ENCODE measurements at regions not wholly inside any gene's neighbourhood (a gene's known extent, or its start where the extent isn't known, plus 50 kb on each side); places are given as distances from the start of the nearest gene placed in this dataset.
A peak's percentile ranks its signal among the peaks of the same experiment; 100 is the strongest.
"Not testable (repeated sequence)": the region's sequence is repeated elsewhere in the genome, so short reads cannot be mapped to it uniquely, and the experiment has no call there.

- DNase-seq (ENCODE audit: low read depth) = peak; percentile 92
These were observed 123.0 kb downstream of the ACAA2 start for GRCh38 chr18:49690312-49690711.

GRCh38 chr18:49685231-49685942 lies 123.5 kb downstream of the LIPG start:
- no peak overlapping the region for H3K4me3 ChIP-seq (ENCODE audit: low read length)
- TF ChIP-seq, protein P1, sequence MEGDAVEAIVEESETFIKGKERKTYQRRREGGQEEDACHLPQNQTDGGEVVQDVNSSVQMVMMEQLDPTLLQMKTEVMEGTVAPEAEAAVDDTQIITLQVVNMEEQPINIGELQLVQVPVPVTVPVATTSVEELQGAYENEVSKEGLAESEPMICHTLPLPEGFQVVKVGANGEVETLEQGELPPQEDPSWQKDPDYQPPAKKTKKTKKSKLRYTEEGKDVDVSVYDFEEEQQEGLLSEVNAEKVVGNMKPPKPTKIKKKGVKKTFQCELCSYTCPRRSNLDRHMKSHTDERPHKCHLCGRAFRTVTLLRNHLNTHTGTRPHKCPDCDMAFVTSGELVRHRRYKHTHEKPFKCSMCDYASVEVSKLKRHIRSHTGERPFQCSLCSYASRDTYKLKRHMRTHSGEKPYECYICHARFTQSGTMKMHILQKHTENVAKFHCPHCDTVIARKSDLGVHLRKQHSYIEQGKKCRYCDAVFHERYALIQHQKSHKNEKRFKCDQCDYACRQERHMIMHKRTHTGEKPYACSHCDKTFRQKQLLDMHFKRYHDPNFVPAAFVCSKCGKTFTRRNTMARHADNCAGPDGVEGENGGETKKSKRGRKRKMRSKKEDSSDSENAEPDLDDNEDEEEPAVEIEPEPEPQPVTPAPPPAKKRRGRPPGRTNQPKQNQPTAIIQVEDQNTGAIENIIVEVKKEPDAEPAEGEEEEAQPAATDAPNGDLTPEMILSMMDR (IDR thresholded peaks at IDR 0.05; ENCODE audit: insufficient read depth, low read depth, low read length, missing control alignments) = no peak
- peak; percentile 9 for DNase-seq (ENCODE audit: low read depth)

More at GRCh38 chr18:49690312-49690711, 123.0 kb downstream of the ACAA2 start:
- H3K4me3 ChIP-seq (ENCODE audit: low read length) = no peak overlapping the region
- TF ChIP-seq, protein P1 (IDR thresholded peaks at IDR 0.05; ENCODE audit: insufficient read depth, low read depth, low read length, missing control alignments) = no peak

GRCh38 chr18:49682803-49683190 lies 120.9 kb downstream of the LIPG start:
- DNase-seq (ENCODE audit: low read depth) = peak; percentile 34
- H3K4me3 ChIP-seq (ENCODE audit: low read length) = not testable (repeated sequence)

DNA sequence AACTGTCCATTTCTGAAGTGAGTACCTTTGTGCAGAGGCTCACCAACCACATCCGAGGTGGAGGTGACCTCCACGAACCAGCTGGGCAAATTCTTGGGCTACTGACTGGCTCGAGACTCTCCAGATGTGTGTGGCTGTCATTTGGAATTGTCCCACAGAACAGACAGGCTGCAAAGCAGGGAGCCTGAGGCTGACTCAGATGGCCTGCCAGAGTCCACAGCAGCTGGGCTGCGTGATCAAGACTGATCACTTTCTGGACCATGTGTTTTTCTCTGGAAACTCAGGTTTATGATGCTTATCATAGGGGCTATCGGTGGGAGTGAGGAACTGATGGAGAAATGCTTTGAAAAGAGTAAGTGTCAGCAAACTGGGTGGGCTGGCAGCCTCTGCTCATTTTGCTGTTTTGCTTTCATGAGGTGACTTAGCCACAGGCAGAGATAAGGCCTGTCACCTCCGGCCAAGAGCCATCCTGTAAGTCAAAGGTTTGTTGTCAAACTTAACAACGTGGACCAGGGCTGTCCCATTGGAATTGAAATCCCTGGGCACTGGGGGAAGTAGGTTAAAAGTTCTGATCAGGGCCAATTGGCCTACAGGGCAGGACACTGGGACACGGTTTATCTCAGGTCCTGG lies 120.4 kb downstream of the LIPG start:
- TF ChIP-seq, protein P1 (IDR thresholded peaks at IDR 0.05; ENCODE audit: insufficient read depth, low read depth, low read length, missing control alignments) = no peak
- DNase-seq (ENCODE audit: low read depth) = no peak
- no peak overlapping the region for H3K4me3 ChIP-seq (ENCODE audit: low read length)

- TF ChIP-seq, protein P1 (IDR thresholded peaks at IDR 0.05; ENCODE audit: insufficient read depth, low read depth, low read length, missing control alignments) = no peak
- H3K4me3 ChIP-seq (ENCODE audit: low read length) = no peak overlapping the region
- DNase-seq (ENCODE audit: low read depth) = no peak
These were observed 119.5 kb downstream of the LIPG start for GRCh38 chr18:49681387-49681786.

DNA sequence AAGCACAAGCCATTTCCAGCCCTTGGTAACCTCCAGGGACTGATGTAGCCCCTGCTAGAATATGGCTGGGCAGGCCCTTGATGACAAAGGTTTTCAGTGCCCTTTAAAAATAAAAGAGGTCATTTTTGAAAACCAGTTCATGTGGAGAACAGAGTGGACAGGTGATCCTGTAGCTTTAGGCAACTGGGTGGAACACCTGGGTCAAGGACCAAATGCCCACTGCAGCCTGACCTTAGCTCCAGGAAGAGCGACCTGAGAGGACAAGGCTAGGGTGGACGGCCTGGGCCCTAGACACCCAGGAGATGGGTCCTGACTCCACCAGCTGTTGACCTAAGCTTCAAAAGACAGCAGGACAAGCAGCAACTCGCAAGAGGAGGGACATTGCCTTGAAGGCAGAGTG lies 116.6 kb downstream of the LIPG start:
- no peak overlapping the region for H3K4me3 ChIP-seq (ENCODE audit: low read length)
- TF ChIP-seq, protein P1 (IDR thresholded peaks at IDR 0.05; ENCODE audit: insufficient read depth, low read depth, low read length, missing control alignments) = no peak
- no peak for DNase-seq (ENCODE audit: low read depth)

GRCh38 chr18:49677762-49678413 lies 116.0 kb downstream of the LIPG start:
- TF ChIP-seq, protein P1 (IDR thresholded peaks at IDR 0.05; ENCODE audit: insufficient read depth, low read depth, low read length, missing control alignments) = no peak
- no peak overlapping the region for H3K4me3 ChIP-seq (ENCODE audit: low read length)
- no peak for DNase-seq (ENCODE audit: low read depth)
